ENCODE measurements at regions not wholly inside any gene's neighbourhood (a gene's known extent, or its start where the extent isn't known, plus 50 kb on each side); places are given as distances from the start of the nearest gene placed in this dataset.
A peak's percentile ranks its signal among the peaks of the same experiment; 100 is the strongest.

DNA sequence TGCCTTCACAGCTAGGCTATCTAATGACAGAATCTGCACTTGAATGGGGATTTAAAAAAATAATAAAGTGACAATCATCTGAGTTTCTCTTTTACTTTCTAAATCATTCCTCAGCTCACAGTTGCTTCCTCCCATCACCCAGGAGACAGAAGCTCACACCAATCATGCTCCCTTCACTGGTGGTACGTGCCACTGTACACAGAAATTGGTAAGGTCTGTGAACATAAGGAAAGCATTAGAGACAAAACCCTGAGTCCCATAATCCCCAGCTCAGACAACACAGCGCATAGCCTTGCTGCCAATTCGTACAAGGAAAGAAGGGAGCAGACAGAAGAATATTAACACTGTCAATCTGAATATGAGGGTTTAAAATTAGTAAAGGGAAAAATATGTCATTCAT, 133.1 kb downstream of the IDS start:
- Histone ChIP-seq H3K4me3 (ENCODE audit: low read depth, low read length) (no peak overlapping the region), H3K36me3 (ENCODE audit: control insufficient read depth, insufficient read depth, low read length) (no peaks in the 10 kb centered on the region), H3K27me3 (ENCODE audit: control insufficient read depth, insufficient read depth, low read length) (no peaks in the 10 kb centered on the region)
- no peak for DNase-seq (ENCODE audit: low read depth)
- TF ChIP-seq, protein P1, sequence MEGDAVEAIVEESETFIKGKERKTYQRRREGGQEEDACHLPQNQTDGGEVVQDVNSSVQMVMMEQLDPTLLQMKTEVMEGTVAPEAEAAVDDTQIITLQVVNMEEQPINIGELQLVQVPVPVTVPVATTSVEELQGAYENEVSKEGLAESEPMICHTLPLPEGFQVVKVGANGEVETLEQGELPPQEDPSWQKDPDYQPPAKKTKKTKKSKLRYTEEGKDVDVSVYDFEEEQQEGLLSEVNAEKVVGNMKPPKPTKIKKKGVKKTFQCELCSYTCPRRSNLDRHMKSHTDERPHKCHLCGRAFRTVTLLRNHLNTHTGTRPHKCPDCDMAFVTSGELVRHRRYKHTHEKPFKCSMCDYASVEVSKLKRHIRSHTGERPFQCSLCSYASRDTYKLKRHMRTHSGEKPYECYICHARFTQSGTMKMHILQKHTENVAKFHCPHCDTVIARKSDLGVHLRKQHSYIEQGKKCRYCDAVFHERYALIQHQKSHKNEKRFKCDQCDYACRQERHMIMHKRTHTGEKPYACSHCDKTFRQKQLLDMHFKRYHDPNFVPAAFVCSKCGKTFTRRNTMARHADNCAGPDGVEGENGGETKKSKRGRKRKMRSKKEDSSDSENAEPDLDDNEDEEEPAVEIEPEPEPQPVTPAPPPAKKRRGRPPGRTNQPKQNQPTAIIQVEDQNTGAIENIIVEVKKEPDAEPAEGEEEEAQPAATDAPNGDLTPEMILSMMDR (IDR thresholded peaks at IDR 0.05; ENCODE audit: insufficient read depth, low read length, poor library complexity, severe bottlenecking): no peak

DNA sequence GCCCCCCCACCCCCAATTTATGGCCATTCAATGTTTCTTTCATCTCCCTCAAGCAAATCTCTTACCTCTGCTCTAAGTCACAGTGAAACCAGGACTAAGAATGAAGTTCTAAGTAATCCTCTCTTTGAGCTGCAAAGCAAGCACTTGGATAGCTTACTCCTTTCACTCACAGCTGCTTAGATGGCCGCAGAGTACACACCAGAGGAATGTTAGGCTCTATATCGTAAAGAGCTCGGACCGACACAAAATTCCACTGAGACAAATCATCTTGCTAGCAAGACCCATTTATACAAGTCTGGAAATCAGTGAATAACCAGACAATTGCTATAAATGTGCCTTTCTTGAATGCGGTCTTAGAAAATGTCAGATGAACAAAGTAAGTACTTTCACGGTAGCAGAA, 135.0 kb downstream of the IDS start:
- H3K36me3 ChIP-seq (ENCODE audit: control insufficient read depth, insufficient read depth, low read length): no peaks in the 10 kb centered on the region
- TF ChIP-seq, protein P1 (IDR thresholded peaks at IDR 0.05; ENCODE audit: insufficient read depth, low read length, poor library complexity, severe bottlenecking): no peak
- no peak for DNase-seq (ENCODE audit: low read depth)
- H3K27me3 ChIP-seq (ENCODE audit: control insufficient read depth, insufficient read depth, low read length): no peaks in the 10 kb centered on the region
- no peak overlapping the region for H3K4me3 ChIP-seq (ENCODE audit: low read depth, low read length)

DNA sequence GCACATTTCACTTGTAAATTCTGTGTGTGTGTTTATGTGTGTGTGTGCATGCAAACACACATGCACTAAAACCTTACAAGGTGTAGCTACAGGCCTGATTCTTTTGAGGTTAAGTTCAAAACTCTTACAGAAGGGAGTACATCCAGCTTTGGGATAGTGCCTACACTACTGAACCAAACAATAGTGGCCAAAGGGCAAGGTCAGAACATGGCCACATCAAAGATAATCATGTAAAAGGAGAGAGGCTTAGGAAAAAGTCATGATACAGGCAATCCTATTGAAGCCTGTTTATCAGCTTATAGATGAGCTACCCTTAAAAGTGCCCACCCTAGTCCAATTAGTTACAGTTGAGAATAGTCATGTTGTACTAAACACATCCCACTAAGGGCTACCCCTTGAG, 139.6 kb downstream of the IDS start:
- no peak for DNase-seq (ENCODE audit: low read depth)
- TF ChIP-seq, protein P1 (IDR thresholded peaks at IDR 0.05; ENCODE audit: insufficient read depth, low read length, poor library complexity, severe bottlenecking): no peak
- no peak overlapping the region for H3K4me3 ChIP-seq (ENCODE audit: low read depth, low read length)
- H3K36me3 ChIP-seq (ENCODE audit: control insufficient read depth, insufficient read depth, low read length): no peaks in the 10 kb centered on the region
- no peaks in the 10 kb centered on the region for H3K27me3 ChIP-seq (ENCODE audit: control insufficient read depth, insufficient read depth, low read length)

DNA sequence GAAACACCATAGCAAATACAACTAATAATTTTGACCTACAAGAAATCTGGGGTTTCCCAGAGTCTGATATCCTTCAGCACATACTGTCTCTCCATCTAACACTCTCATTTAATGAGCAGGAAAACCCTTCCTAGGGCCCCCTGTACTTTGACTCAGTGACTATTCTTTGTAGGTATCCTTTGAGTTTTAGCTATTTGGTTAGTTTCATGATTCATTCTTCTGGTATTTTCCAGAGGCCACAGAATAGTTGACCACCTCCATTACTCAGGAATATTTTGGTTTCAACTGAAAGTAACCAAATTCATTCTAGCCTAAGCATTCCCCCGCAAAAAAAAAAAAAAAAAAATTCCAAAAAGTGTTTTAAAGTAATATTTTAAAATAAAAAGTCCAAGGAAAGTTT, 140.0 kb downstream of the IDS start:
- H3K27me3 ChIP-seq (ENCODE audit: control insufficient read depth, insufficient read depth, low read length): no peaks in the 10 kb centered on the region
- TF ChIP-seq, protein P1 (IDR thresholded peaks at IDR 0.05; ENCODE audit: insufficient read depth, low read length, poor library complexity, severe bottlenecking): no peak
- peak; percentile 4 for DNase-seq (ENCODE audit: low read depth)
- no peaks in the 10 kb centered on the region for H3K36me3 ChIP-seq (ENCODE audit: control insufficient read depth, insufficient read depth, low read length)
- no peak overlapping the region for H3K4me3 ChIP-seq (ENCODE audit: low read depth, low read length)

DNA sequence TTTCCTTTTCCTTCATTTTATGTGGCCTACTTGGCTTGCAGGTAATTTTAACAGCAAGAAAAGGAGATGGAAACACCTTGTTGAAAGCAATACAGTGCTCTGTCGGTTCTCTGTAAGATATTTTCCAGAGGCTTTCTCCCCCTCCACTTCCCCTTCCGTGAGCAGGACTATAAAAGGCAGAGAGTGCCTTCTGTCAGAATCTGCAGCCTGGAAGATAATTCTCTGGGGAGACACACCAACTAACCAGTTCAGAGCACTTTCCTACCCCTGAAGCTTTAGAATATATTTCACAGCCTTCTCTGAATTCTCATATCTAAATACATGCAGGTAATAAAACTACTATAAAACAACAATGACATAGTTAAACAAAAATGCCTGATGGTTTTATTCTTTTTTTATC, 141.1 kb downstream of the IDS start:
- no peak for DNase-seq (ENCODE audit: low read depth)
- Histone ChIP-seq H3K36me3 (ENCODE audit: control insufficient read depth, insufficient read depth, low read length) (no peaks in the 10 kb centered on the region), H3K4me3 (ENCODE audit: low read depth, low read length) (no peak overlapping the region), H3K27me3 (ENCODE audit: control insufficient read depth, insufficient read depth, low read length) (no peaks in the 10 kb centered on the region)
- TF ChIP-seq, protein P1 (IDR thresholded peaks at IDR 0.05; ENCODE audit: insufficient read depth, low read length, poor library complexity, severe bottlenecking): no peak

DNA sequence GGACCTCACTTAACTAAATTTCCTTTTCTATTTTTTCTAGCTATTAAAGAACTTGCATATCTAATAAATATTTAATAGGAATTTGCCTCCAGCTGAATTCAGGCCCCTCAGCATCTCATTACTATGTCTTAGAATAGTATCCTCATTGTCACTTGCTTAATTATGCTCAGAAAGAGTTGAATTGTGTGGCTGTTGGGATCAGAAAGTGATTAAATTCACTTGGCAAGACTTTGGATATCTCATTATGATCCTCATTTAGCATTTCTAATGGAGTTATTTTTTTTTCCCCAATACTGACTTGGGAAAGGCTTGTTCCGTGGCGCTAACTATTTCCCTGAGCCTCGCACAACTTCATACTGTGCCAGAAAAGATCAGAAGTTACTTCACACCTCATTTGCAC, 158.8 kb downstream of the IDS start:
- TF ChIP-seq, protein P1 (IDR thresholded peaks at IDR 0.05; ENCODE audit: insufficient read depth, low read length, poor library complexity, severe bottlenecking): no peak
- no peaks in the 10 kb centered on the region for H3K36me3 ChIP-seq (ENCODE audit: control insufficient read depth, insufficient read depth, low read length)
- no peaks in the 10 kb centered on the region for H3K27me3 ChIP-seq (ENCODE audit: control insufficient read depth, insufficient read depth, low read length)
- H3K4me3 ChIP-seq (ENCODE audit: low read depth, low read length): no peak overlapping the region
- DNase-seq (ENCODE audit: low read depth): no peak

Measured in kidney epithelial cell (primary cell).